Esophagus (tissue), 2 donors: ENCODE measurements at regions not wholly inside any gene's neighbourhood (a gene's known extent, or its start where the extent isn't known, plus 50 kb on each side); places are given as distances from the start of the nearest gene placed in this dataset.

Experiments used
- H3K27ac ChIP-seq, 2 donors: one replicate each; pipeline ENCODE4 v1.5.1; 2013; ENCODE audit warnings: low read depth in 2 of 2, mild to moderate bottlenecking in 2 of 2, inconsistent platforms in 1 of 2, low read length in 1 of 2, moderate library complexity in 1 of 2
- H3K27me3 ChIP-seq, 2 donors: one replicate each; pipeline ENCODE4 v1.6.1; 2013; ENCODE audit warnings: low read length in 2 of 2, control low read depth in 1 of 2, mild to moderate bottlenecking in 1 of 2; ENCODE audit not compliant: insufficient read depth in 2 of 2, control insufficient read depth in 1 of 2
- H3K36me3 ChIP-seq, 2 donors: one replicate each; pipeline ENCODE4 v1.6.1; 2013; ENCODE audit warnings: low read length in 1 of 2; ENCODE audit not compliant: control insufficient read depth in 2 of 2, insufficient read depth in 2 of 2
- H3K4me1 ChIP-seq, 2 donors: one replicate each; pipeline ENCODE4 v1.6.1; 2013; ENCODE audit warnings: low read length in 1 of 2; ENCODE audit not compliant: control insufficient read depth in 2 of 2, insufficient read depth in 2 of 2
- H3K4me3 ChIP-seq, 2 donors: one replicate each; pipeline ENCODE4 v1.5.1; 2013; ENCODE audit warnings: low read length in 2 of 2, mild to moderate bottlenecking in 2 of 2, low read depth in 1 of 2, moderate library complexity in 1 of 2
- H3K9me3 ChIP-seq, 2 donors: one replicate each; pipeline ENCODE4 v1.6.1; 2013; ENCODE audit warnings: mild to moderate bottlenecking in 2 of 2, low read depth in 1 of 2, low read length in 1 of 2, moderate library complexity in 1 of 2; ENCODE audit not compliant: control insufficient read depth in 2 of 2, insufficient read depth in 1 of 2
- whole genome bisulfite sequencing, 2 donors: extraction: QIAGEN DNeasy Blood & Tissue Kit; methylation state at CpG; one replicate each; pipeline ENCODE4 v1.1.7; 2013; 5-methylcytosine and 5-hydroxymethylcytosine counted together
- donor health status: healthy with polysubstance abuse.
- donor health status: Bipolar disorder and iron deficiency.

- H3K27me3 ChIP-seq = no peaks in the 10 kb centered on the region
- H3K4me1 ChIP-seq = peaks cover 0 to 2% of the 10 kb centered on the region in 2 donors
- no peaks in the 10 kb centered on the region for H3K9me3 ChIP-seq
- 40 to 64% methylated on average over 1 of the region's 1 CpG for WGBS, 2 donors
- no peaks in the 10 kb centered on the region for H3K36me3 ChIP-seq
- no peak overlapping the region for H3K4me3 ChIP-seq
- H3K27ac ChIP-seq = no peak overlapping the region
These were observed 391.1 kb downstream of the KCNJ2 start for GRCh38 chr17:70560471-70560870.

DNA sequence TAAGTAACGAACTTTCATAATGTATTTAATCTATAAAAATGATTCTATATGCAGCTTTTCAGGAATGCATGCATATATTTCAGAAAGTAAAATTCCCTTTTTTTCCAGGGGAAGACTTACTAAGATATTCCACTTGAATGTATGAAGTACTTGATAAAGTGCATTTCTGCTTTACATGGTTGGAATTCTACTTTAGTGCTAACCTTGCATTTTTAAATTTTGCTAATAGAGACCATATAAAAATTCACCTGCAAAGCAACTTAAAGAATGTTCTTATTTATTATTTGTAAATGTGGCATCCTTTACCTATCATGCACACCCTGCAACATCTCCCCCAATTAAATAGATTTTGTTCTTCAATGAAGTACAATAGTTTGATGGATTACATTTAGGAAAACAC lies 392.8 kb downstream of the KCNJ2 start:
- no peaks in the 10 kb centered on the region for H3K27me3 ChIP-seq
- WGBS, 2 donors = 88 to 94% methylated on average over 1 of the region's 1 CpG

GRCh38 chr17:70563281-70563820 lies 394.0 kb downstream of the KCNJ2 start:
- 28 to 44% methylated on average over 2 of the region's 2 CpGs for WGBS, 2 donors
- no peak overlapping the region for H3K27ac ChIP-seq
- no peaks in the 10 kb centered on the region for H3K9me3 ChIP-seq
- no peak overlapping the region for H3K4me3 ChIP-seq
- no peaks in the 10 kb centered on the region for H3K27me3 ChIP-seq
- no peaks in the 10 kb centered on the region for H3K36me3 ChIP-seq
- peaks cover 0 to 2% of the 10 kb centered on the region in 2 donors for H3K4me1 ChIP-seq

More for the DNA sequence above, 392.8 kb downstream of the KCNJ2 start:
- H3K27ac ChIP-seq = no peak overlapping the region
- peaks cover 0 to 2% of the 10 kb centered on the region in 2 donors for H3K4me1 ChIP-seq
- no peak overlapping the region for H3K4me3 ChIP-seq
- no peaks in the 10 kb centered on the region for H3K36me3 ChIP-seq
- H3K9me3 ChIP-seq = no peaks in the 10 kb centered on the region

DNA sequence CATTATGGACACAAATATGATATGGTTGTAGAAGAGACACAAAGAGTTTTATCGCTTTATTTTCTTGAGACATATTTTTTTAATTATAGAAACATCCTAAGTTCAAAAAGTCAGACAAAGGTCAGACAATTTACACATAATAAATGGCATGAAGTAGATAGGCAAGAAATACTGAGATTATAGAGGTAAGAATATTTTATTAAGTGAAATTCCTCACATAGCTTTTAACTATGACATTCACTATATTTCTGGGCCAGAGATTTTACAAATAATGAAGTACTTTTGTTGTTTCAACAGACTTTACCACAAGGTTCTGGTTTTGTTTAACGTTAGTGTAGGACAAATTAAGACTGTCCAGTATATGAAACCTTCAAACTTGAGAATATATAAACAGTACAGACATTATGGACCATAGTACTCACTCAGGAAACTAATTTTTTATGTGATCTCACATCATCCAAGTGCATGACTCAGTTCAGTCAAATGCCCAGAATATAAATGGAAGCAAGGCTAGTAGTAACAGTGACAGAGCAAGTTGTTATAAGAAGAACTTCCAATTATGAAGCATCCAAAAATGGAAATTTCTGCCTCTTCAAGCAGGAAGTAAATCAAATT lies 394.8 kb downstream of the KCNJ2 start:
- Histone ChIP-seq H3K9me3 (no peaks in the 10 kb centered on the region), H3K36me3 (no peaks in the 10 kb centered on the region), H3K27ac (no peak overlapping the region), H3K27me3 (no peaks in the 10 kb centered on the region), H3K4me1 (peaks cover 0 to 2% of the 10 kb centered on the region in 2 donors), H3K4me3 (no peak overlapping the region)
- WGBS, 2 donors = 82 to 85% methylated on average over 2 of the region's 2 CpGs

DNA sequence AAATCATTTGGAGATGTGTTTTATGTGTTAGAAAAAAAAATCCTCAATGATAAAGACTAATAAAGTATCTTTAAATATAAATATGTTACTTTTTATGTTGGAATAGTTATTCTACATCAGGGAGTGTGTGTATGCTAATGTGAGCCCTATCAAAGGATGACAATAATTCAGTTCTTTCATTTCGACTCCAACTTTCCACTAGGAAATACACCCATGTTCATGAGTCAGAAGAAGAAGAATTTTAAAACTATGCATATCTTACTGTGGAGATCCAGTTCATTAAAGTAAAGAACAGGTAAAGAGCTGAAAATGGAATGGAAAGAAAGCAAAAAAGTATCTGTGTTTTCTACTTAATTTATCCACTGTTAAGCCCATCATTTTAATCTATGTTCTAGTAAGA lies 399.8 kb downstream of the KCNJ2 start:
- H3K9me3 ChIP-seq = no peaks in the 10 kb centered on the region
- H3K36me3 ChIP-seq = no peaks in the 10 kb centered on the region
- H3K4me1 ChIP-seq = no peaks in the 10 kb centered on the region
- no peaks in the 10 kb centered on the region for H3K27me3 ChIP-seq
- H3K27ac ChIP-seq = no peak overlapping the region
- H3K4me3 ChIP-seq = no peak overlapping the region
- 65 to 71% methylated on average over 1 of the region's 1 CpG for WGBS, 2 donors

DNA sequence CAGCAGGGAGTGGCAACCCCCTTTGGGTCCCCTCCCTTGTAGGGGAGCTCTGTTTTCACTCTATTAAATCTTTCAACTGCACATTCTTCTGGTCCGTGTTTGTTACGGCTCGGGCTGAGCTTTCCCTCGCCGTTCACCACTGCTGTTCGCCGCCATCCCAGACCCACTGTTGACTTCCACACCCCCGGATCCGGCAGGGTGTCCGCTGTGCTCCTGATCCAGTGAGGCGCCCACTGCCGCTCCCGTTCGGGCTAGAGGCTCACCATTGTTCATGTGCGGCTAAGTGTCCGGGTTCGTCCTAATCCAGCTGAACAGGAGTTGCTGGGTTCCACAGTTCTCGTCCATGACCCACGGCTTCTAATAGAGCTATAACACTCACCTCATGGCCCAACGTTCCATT lies 408.1 kb downstream of the KCNJ2 start:
- Histone ChIP-seq H3K4me1 (no peaks in the 10 kb centered on the region), H3K4me3 (no peak overlapping the region), H3K36me3 (no peaks in the 10 kb centered on the region), H3K27ac (no peak overlapping the region), H3K9me3 (peaks cover 0 to 2% of the 10 kb centered on the region in 2 donors), H3K27me3 (no peaks in the 10 kb centered on the region)
- WGBS, 2 donors = 93 to 94% methylated on average over 20 of the region's 20 CpGs

DNA sequence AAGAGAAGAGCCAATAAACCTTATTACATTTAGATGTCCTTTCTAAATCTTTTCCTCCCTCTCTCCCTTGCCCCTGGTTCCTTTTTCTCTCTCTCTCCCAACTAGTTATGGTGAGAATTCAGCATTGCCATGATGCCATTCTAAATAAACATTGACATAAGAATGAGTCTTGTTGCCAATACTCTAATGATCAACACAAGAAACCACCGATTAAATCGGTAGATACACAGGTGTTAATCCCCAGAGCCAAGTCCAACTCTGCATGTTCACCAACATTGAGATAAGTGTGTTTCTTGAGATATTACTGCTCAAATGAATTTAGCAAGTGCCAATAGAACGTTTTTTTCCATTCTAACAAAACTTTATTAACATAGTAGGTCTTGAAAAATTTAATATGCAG lies 412.1 kb downstream of the KCNJ2 start:
- WGBS, 2 donors = 71 to 73% methylated on average over 3 of the region's 3 CpGs
- peaks cover 0 to 2% of the 10 kb centered on the region in 2 donors for H3K9me3 ChIP-seq
- H3K4me3 ChIP-seq = no peak overlapping the region

GRCh38 chr17:70582777-70583176 lies 413.4 kb downstream of the KCNJ2 start:
- Histone ChIP-seq H3K9me3 (no peaks in the 10 kb centered on the region), H3K27me3 (no peaks in the 10 kb centered on the region), H3K4me3 (no peak overlapping the region), H3K27ac (no peak overlapping the region), H3K4me1 (no peaks in the 10 kb centered on the region), H3K36me3 (no peaks in the 10 kb centered on the region)
- 0 to 44% methylated on average over 1 of the region's 1 CpG for WGBS, 2 donors

More for the DNA sequence above, 412.1 kb downstream of the KCNJ2 start:
- no peak overlapping the region for H3K27ac ChIP-seq
- no peaks in the 10 kb centered on the region for H3K4me1 ChIP-seq
- H3K36me3 ChIP-seq = no peaks in the 10 kb centered on the region
- no peaks in the 10 kb centered on the region for H3K27me3 ChIP-seq

GRCh38 chr17:70584255-70584654 lies 414.9 kb downstream of the KCNJ2 start:
- WGBS, 2 donors = 62 to 88% methylated on average over 4 of the region's 4 CpGs
- Histone ChIP-seq H3K36me3 (no peaks in the 10 kb centered on the region), H3K9me3 (no peaks in the 10 kb centered on the region), H3K27ac (no peak overlapping the region), H3K27me3 (no peaks in the 10 kb centered on the region), H3K4me3 (no peak overlapping the region), H3K4me1 (no peaks in the 10 kb centered on the region)

DNA sequence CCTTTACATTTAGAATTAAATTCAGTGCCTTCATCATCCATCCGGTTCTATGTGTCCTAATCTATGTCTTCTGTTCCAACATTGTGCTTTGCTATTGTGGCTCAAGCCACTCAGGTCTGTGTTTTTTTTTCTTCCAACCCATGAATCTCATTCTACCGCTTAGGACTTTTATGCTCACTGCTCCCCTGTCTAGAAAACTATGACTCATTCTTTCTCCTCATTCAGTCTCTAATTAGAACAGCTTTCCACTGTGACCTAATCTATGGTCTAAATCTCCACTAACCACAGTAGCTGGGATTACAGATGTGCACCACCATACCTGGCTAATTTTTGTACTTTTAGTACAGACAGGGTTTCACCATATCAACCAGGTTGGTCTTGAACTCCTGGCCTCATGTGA lies 418.7 kb downstream of the KCNJ2 start:
- no peaks in the 10 kb centered on the region for H3K27me3 ChIP-seq
- WGBS, 2 donors = 79 to 81% methylated on average over 2 of the region's 2 CpGs

More for the DNA sequence above, 418.7 kb downstream of the KCNJ2 start:
- Histone ChIP-seq H3K9me3 (no peaks in the 10 kb centered on the region), H3K4me1 (no peaks in the 10 kb centered on the region), H3K4me3 (no peak overlapping the region), H3K36me3 (no peaks in the 10 kb centered on the region), H3K27ac (no peak overlapping the region)
